Natural killer cell (primary cell): ENCODE measurements at regions not wholly inside any gene's neighbourhood (a gene's known extent, or its start where the extent isn't known, plus 50 kb on each side); places are given as distances from the start of the nearest gene placed in this dataset.

Experiments
- ATAC-seq, 3 donors: fragments of 150-1000 bp in 2 of 3; fragments of 200-7000 bp in 1 of 3; cut with Tn5 transposase; 1 replicate in 1 of 3; 2 replicates in 2 of 3; pipeline ENCODE4 v1.10.0; 2021; ENCODE audit warnings: mild to moderate bottlenecking in 2 of 3, moderate library complexity in 2 of 3
- DNase-seq, 2 donors: peaks; one replicate each; pipeline versions ENCODE4 v3.0.0 to v3.0.0-alpha.2; 2013 to 2021; ENCODE audit warnings: mixed read lengths in 1 of 2
- H3K27ac ChIP-seq: one replicate; pipeline ENCODE4 v1.5.1; 2013; ENCODE audit warnings: mild to moderate bottlenecking, low read length
- H3K27me3 ChIP-seq: one replicate; pipeline ENCODE4 v1.6.1; 2013; ENCODE audit warnings: low read length; ENCODE audit not compliant: control insufficient read depth, insufficient read depth
- H3K36me3 ChIP-seq: one replicate; pipeline ENCODE4 v1.6.1; 2013; ENCODE audit warnings: low read length; ENCODE audit not compliant: control insufficient read depth, insufficient read depth
- H3K4me1 ChIP-seq: one replicate; pipeline ENCODE4 v1.6.1; 2013; ENCODE audit warnings: low read length; ENCODE audit not compliant: control insufficient read depth, insufficient read depth
- H3K4me3 ChIP-seq: one replicate; pipeline ENCODE4 v1.5.1; 2013; ENCODE audit warnings: low read length
- H3K9me3 ChIP-seq: one replicate; pipeline ENCODE4 v1.6.1; 2013; ENCODE audit warnings: low read length; ENCODE audit not compliant: control insufficient read depth, insufficient read depth
- H3K27ac Mint-ChIP-seq, 2 donors: one replicate each; pipeline ENCODE4 v1.8.0; 2022; ENCODE audit warnings: mild to moderate bottlenecking in 2 of 2, mixed read lengths in 2 of 2, moderate library complexity in 1 of 2
- H3K27me3 Mint-ChIP-seq, 2 donors: one replicate each; pipeline ENCODE4 v1.8.0; 2022; ENCODE audit warnings: low read depth in 2 of 2, mixed read lengths in 2 of 2
- H3K36me3 Mint-ChIP-seq: one replicate; pipeline ENCODE4 v1.8.0; 2022; ENCODE audit warnings: mixed read lengths
- H3K4me1 Mint-ChIP-seq, 2 donors: one replicate each; pipeline ENCODE4 v1.8.0; 2022; ENCODE audit warnings: mixed read lengths in 2 of 2
- H3K4me3 Mint-ChIP-seq: one replicate; pipeline ENCODE4 v1.8.0; 2022; ENCODE audit warnings: mild to moderate bottlenecking, moderate library complexity, mixed read lengths
- H3K9me3 Mint-ChIP-seq, 2 donors: one replicate each; pipeline ENCODE4 v1.8.0; 2022; ENCODE audit warnings: mixed read lengths in 2 of 2
- WGBS: methylation state at CpG from one replicate; pipeline ENCODE4 v1.1.7; 2013; ENCODE audit warnings: missing lambda C conversion rate; ENCODE audit not compliant: insufficient coverage; 5-methylcytosine and 5-hydroxymethylcytosine counted together
- intact Hi-C: fragments of 100-400 bp; cut with micrococcal nuclease; formaldehyde crosslinking; loops from one replicate; pipeline ENCODE4 v1.14.2; 2022
- TF ChIP-seq, protein P1 (sequence below): fragments of 200-600 bp; IDR thresholded peaks from one replicate; pipeline ENCODE4 v1.8.0; 2022; ENCODE audit warnings: antibody characterized with exemption

DNA sequence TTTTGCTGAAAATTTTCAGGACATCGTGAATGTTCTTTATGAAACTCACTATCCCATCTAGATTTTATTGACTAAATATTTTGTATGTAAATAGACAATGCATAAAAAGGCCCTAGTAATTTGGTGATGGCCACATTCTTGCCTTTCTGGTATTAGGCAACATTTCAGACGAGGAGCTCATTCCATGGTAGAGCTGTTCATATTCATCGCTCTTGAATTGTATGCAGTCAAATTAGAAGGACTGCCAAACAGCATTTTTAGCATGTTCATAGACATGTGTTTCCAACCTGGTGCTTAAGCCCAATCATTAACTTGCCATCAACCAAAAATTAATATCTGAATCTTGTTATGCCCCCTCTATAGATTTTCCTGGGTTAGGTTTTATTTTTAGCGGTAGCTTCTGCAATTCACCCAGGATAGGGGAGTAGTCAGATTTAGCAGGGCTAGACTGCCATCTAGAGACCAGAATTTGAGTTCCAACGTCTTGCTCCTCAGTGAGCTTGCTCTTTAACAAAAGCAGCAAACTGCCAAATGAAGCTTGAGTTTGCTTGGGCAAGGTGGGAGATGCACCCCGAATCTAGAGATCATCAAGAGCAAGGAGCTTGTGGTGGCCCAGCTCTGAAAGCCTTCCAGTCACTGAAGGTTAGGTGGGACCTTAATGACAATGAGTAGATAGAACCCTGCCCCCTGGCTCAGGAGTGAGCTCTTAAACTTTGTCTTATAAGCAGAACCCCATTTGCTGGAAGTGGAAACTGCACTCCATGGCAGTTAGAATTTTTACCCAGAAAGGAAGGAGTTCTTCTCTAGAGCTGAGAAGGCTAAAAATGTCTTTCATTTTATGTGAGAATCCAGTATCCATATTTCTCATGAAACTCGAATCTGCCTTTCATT is 456.2 kb downstream of the RASEF start:
- ATAC-seq (peak in 1 of 3 donors; percentile 47), DNase-seq (peak in 1 of 2 donors; percentile 15)
- 43% methylated on average over 6 of the region's 7 CpGs for WGBS
- Mint-ChIP-seq H3K4me3 (no peak overlapping the region), H3K27me3 (no peaks in the 10 kb centered on the region), H3K36me3 (no peaks in the 10 kb centered on the region), H3K4me1 (no peaks in the 10 kb centered on the region), H3K9me3 (no peaks in the 10 kb centered on the region), H3K27ac (no peak overlapping the region)
- TF ChIP-seq, protein P1, sequence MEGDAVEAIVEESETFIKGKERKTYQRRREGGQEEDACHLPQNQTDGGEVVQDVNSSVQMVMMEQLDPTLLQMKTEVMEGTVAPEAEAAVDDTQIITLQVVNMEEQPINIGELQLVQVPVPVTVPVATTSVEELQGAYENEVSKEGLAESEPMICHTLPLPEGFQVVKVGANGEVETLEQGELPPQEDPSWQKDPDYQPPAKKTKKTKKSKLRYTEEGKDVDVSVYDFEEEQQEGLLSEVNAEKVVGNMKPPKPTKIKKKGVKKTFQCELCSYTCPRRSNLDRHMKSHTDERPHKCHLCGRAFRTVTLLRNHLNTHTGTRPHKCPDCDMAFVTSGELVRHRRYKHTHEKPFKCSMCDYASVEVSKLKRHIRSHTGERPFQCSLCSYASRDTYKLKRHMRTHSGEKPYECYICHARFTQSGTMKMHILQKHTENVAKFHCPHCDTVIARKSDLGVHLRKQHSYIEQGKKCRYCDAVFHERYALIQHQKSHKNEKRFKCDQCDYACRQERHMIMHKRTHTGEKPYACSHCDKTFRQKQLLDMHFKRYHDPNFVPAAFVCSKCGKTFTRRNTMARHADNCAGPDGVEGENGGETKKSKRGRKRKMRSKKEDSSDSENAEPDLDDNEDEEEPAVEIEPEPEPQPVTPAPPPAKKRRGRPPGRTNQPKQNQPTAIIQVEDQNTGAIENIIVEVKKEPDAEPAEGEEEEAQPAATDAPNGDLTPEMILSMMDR, result no peak
- Histone ChIP-seq H3K4me1 (no peaks in the 10 kb centered on the region), H3K27me3 (no peaks in the 10 kb centered on the region), H3K27ac (no peak overlapping the region), H3K36me3 (no peaks in the 10 kb centered on the region), H3K9me3 (no peaks in the 10 kb centered on the region), H3K4me3 (no peak overlapping the region)
- intact Hi-C loops, result no loop called here

DNA sequence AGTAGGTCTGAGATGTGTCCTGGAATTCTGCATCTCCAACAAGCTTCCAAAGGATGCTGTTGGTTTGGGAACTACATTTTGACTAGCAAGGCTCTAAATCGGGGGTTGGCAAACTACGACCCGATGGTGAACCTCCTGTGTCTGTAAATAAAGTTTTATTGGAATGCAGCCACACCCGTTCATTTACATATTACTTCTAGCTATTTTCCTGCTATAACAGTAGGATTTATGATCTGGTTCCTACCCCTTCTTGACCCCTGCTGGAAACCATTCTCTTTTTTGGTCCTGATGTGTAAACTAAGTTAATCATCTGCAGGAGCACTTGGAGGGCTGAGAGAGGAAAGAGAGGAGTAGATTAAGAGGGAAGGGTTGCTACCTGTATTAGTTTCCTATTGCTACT is 454.5 kb downstream of the RASEF start:
- TF ChIP-seq, protein P1, result no peak
- H3K27ac Mint-ChIP-seq, result no peak overlapping the region
- ATAC-seq, result no peak

DNA sequence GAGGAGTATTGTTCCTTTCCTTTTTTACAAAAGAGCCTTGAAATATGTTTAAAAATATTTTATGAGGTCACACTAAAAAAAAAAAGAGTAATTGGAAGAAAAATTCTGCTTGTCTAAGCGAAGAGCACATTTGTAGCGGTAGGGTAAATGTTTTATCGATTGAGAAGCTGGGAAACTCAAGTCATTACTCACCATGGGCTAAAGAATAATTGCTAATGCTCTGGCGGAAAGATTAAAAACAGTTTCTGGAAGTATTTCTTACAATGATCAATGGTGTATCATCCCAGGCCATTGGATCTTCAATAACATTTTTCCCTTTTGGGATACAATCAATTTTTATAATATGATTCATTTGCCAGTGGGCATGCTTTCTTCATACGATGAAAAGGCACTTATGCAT is 450.0 kb downstream of the RASEF start:
- H3K27ac ChIP-seq, result no peak overlapping the region
- Mint-ChIP-seq H3K27ac (no peak overlapping the region), H3K4me1 (no peaks in the 10 kb centered on the region), H3K4me3 (no peak overlapping the region), H3K36me3 (no peaks in the 10 kb centered on the region), H3K27me3 (no peaks in the 10 kb centered on the region), H3K9me3 (peaks cover 5 to 6% of the 10 kb centered on the region in 2 donors)
- TF ChIP-seq, protein P1, result no peak
- no peaks in the 10 kb centered on the region for H3K9me3 ChIP-seq
- intact Hi-C loops, result no loop called here
- no peak overlapping the region for H3K4me3 ChIP-seq
- H3K4me1 ChIP-seq, result no peaks in the 10 kb centered on the region
- ATAC-seq (no peak), DNase-seq (no peak)
- WGBS, result 92% methylated on average over 4 of the region's 5 CpGs
- H3K27me3 ChIP-seq, result no peaks in the 10 kb centered on the region
- H3K36me3 ChIP-seq, result no peaks in the 10 kb centered on the region

More for the DNA sequence above, 454.5 kb downstream of the RASEF start:
- no peak overlapping the region for H3K27ac ChIP-seq
- DNase-seq, result no peak
- H3K4me1 Mint-ChIP-seq, result no peaks in the 10 kb centered on the region
- no peak overlapping the region for H3K4me3 ChIP-seq
- no peaks in the 10 kb centered on the region for H3K36me3 ChIP-seq
- no peaks in the 10 kb centered on the region for H3K9me3 ChIP-seq
- no peaks in the 10 kb centered on the region for H3K4me1 ChIP-seq
- H3K4me3 Mint-ChIP-seq, result no peak overlapping the region
- H3K27me3 ChIP-seq, result no peaks in the 10 kb centered on the region
- intact Hi-C loops, result no loop called here
- H3K9me3 Mint-ChIP-seq, result no peaks in the 10 kb centered on the region
- WGBS, result 62% methylated on average over 4 of the region's 4 CpGs
- no peaks in the 10 kb centered on the region for H3K27me3 Mint-ChIP-seq
- H3K36me3 Mint-ChIP-seq, result no peaks in the 10 kb centered on the region
